Ovary (tissue), 3 donors: ENCODE measurements at regions not wholly inside any gene's neighbourhood (a gene's known extent, or its start where the extent isn't known, plus 50 kb on each side); places are given as distances from the start of the nearest gene placed in this dataset.

ENCODE experiments used
- POLR2A ChIP-seq: fragments of 450-650 bp; IDR thresholded peaks from one replicate; pipeline ENCODE4 v1.6.1; 2017; ENCODE audit warnings: antibody characterized with exemption, mild to moderate bottlenecking, moderate library complexity
- TF ChIP-seq, protein P1 (sequence below), 3 donors: fragments of 450-650 bp in 2 of 3; fragments of 200-600 bp in 1 of 3; IDR thresholded peaks; one replicate each; pipeline versions ENCODE4 v1.5.1 to v1.8.0; 2016 to 2022; ENCODE audit warnings: antibody characterized with exemption in 3 of 3, mild to moderate bottlenecking in 1 of 3
- donor health status: DM: no; HTN: no; CAD: no.

DNA sequence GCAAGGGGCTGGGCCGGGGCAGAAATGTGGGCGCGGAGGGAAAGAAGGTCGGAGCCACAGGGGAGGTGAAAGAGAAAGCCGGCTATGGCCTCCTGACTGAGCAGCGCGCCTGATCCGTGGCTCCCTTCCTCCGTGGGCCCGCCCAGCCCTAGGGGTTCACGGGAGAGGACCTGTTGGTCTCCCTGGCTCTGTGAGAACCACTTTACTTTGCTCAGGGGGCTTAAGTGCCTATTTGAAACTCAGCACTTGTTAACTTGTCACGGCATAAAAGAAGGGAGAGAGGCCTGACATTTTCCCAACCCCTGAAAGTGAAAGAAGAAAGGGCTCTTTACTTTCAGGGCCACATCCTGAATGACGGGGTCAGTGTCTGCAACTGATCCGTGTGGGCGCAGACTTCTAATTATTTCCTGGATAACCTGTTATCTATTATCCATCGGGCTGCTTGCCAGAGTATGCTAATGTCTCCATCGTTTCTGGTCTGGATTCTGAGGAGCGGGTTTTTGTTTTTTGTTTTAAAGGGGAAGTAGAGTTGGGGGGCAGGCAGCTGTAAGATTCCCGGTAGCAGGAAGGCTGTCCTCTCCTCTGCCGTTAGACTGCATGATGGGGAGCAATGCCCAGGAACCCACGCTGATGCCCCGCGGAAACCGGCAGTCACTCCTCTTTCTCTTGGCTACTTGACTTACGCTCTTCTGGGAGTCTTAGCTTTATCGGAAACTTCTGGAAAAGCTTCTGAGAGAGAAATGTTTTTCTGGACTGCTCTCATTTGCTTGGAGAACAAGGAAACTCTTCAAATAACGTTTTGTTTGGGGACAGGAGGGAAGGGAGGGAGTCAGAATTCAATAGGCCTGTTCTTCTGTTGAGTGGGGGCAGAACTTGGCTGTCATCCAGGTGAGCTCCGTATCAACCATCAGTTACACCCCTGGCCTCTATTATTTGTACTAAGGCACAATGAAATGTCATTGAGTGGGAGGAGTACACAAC is 127.7 kb upstream of the MAX start:
- TF ChIP-seq POLR2A: no peak
- TF ChIP-seq, protein P1, sequence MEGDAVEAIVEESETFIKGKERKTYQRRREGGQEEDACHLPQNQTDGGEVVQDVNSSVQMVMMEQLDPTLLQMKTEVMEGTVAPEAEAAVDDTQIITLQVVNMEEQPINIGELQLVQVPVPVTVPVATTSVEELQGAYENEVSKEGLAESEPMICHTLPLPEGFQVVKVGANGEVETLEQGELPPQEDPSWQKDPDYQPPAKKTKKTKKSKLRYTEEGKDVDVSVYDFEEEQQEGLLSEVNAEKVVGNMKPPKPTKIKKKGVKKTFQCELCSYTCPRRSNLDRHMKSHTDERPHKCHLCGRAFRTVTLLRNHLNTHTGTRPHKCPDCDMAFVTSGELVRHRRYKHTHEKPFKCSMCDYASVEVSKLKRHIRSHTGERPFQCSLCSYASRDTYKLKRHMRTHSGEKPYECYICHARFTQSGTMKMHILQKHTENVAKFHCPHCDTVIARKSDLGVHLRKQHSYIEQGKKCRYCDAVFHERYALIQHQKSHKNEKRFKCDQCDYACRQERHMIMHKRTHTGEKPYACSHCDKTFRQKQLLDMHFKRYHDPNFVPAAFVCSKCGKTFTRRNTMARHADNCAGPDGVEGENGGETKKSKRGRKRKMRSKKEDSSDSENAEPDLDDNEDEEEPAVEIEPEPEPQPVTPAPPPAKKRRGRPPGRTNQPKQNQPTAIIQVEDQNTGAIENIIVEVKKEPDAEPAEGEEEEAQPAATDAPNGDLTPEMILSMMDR (IDR thresholded peaks at IDR 0.05): no peak
